Activated CD8-positive, alpha-beta memory T cell treated with anti-CD3 and anti-CD28 coated beads for 48 hours (primary cell): ENCODE measurements at regions not wholly inside any gene's neighbourhood (a gene's known extent, or its start where the extent isn't known, plus 50 kb on each side); places are given as distances from the start of the nearest gene placed in this dataset.

ENCODE experiments used
- DNase-seq, 3 experiments: peaks; one replicate each; pipeline ENCODE4 v3.0.0-alpha.2; 2020; ENCODE audit warnings: low read depth in 2 of 3, low spot score in 2 of 3

DNA sequence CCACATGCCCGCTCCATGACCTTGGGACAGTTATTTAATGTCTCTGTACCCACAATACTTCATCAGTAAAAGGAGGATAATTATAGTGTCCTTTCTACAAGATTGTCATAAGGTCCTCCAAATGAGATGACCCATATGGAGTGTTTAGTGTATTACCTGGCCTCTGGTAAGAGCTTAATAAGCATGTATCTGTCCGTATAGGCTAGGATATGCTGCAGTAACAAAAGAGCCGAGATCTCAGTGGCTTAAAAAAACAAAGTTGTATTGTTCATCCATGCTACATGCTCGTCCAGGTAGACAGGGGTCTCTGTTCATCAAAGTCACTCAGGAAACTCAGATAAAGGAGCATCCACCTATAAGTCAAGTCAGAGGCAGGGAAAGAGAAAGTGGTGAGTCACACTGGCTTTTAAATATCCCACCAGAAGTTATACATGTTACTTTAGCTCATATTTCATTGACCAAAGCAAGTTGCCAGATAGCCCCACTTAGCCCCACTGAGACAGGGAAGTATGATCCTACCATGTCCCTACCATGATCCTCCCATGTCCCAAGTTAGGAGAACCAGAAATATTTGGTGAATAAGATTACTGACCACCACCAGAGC lies 53.0 kb upstream of the KAZN start:
- DNase-seq = no peak

DNA sequence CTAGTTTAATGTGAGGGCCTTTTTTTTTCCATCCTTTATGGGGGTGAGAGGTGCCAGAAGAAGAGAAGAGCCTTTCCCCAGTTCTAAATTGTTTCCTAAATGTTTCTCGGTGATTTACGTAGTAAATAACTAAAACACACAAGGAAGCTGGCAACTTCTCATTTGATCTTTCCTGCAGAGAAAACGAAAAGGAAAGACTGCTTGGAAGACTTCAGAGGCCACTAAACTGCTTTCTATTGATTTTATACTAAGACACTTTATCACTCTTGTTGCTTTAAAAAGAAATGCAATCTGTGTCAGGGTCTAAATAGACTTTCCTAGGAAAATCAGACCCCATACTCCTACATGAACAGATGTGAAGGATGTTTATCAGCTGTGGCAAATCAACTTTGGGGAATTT lies 52.1 kb upstream of the KAZN start:
- DNase-seq = no peak
